SU-DHL-6 (cell line): ENCODE measurements at regions not wholly inside any gene's neighbourhood (a gene's known extent, or its start where the extent isn't known, plus 50 kb on each side); places are given as distances from the start of the nearest gene placed in this dataset.

ENCODE experiments used
- H2AFZ ChIP-seq: fragments of 200-600 bp; sonication (generic); 2 replicates; pipeline ENCODE4 v1.6.1; 2014; ENCODE audit warnings: low read depth, mild to moderate bottlenecking, moderate library complexity, mixed read lengths, antibody characterized with exemption, low read length; ENCODE audit not compliant: severe bottlenecking
- H3F3A ChIP-seq: fragments of 200-600 bp; shearing (Covaris generic); 2 replicates; pipeline ENCODE4 v1.6.0; 2016; ENCODE audit warnings: antibody characterized with exemption, mild to moderate bottlenecking; ENCODE audit not compliant: insufficient read depth
- H3K27ac ChIP-seq: fragments of 200-600 bp; sonication (generic); 2 replicates; pipeline ENCODE4 v1.5.1; 2016; ENCODE audit warnings: low read depth, mild to moderate bottlenecking, low read length, moderate library complexity, mixed read lengths
- H3K27me3 ChIP-seq: fragments of 200-600 bp; sonication (generic), shearing (Covaris generic); 2 replicates; pipeline ENCODE4 v1.6.0; 2014; ENCODE audit warnings: mild to moderate bottlenecking, low read length
- H3K36me3 ChIP-seq: fragments of 200-600 bp; sonication (generic); 2 replicates; pipeline ENCODE4 v1.6.1; 2014; ENCODE audit warnings: mild to moderate bottlenecking, low read length, mixed read lengths
- H3K4me2 ChIP-seq: fragments of 300-600, 200-600 bp; shearing (Covaris generic), sonication (generic); 2 replicates; pipeline ENCODE4 v1.6.0; 2014; ENCODE audit warnings: low read length, low read depth, mild to moderate bottlenecking; ENCODE audit not compliant: poor library complexity, severe bottlenecking
- H3K4me3 ChIP-seq: fragments of 200-600 bp; sonication (generic); 2 replicates; pipeline ENCODE4 v1.5.1; 2014; ENCODE audit warnings: antibody characterized with exemption, low read length, mild to moderate bottlenecking, mixed read lengths; ENCODE audit not compliant: insufficient read depth, poor library complexity, severe bottlenecking
- H3K79me2 ChIP-seq: fragments of 200-600 bp; sonication (generic); 2 replicates; pipeline ENCODE4 v1.6.1; 2014; ENCODE audit warnings: mild to moderate bottlenecking, low read length, moderate library complexity; ENCODE audit not compliant: insufficient read depth
- H3K9ac ChIP-seq: fragments of 200-600 bp; sonication (generic); 2 replicates; pipeline ENCODE4 v1.7.0; 2014; ENCODE audit warnings: mild to moderate bottlenecking, low read length
- H3K9me2 ChIP-seq: fragments of 200-600 bp; sonication (generic); replicated peaks from 2 replicates; pipeline ENCODE4 v1.6.1; 2014; ENCODE audit warnings: low read length; ENCODE audit not compliant: insufficient read depth
- H3K9me3 ChIP-seq: fragments of 200-600 bp; sonication (generic); 2 replicates; pipeline ENCODE4 v1.6.1; 2014; ENCODE audit warnings: low read length, mixed read lengths; ENCODE audit not compliant: insufficient read depth
- H4K20me1 ChIP-seq: fragments of 200-600 bp; sonication (generic); 2 replicates; pipeline ENCODE4 v1.6.1; 2014; ENCODE audit warnings: low read depth, mild to moderate bottlenecking, antibody characterized with exemption, low read length, moderate library complexity, mixed read lengths
- EZH2phosphoT487 ChIP-seq: fragments of 200-600 bp; sonication (generic), shearing (Covaris generic); conservative IDR thresholded peaks from 2 replicates; pipeline ENCODE4 v1.6.1; 2018; ENCODE audit warnings: mild to moderate bottlenecking, antibody characterized with exemption, low read length, moderate library complexity, mixed read lengths
- TF ChIP-seq, protein P1 (sequence below): fragments of 200-600 bp; sonication (generic); IDR thresholded peaks from one replicate; pipeline ENCODE4 v1.5.1; 2017; ENCODE audit warnings: antibody characterized with exemption, mild to moderate bottlenecking, low read length, moderate library complexity; ENCODE audit not compliant: insufficient read depth, poor library complexity, severe bottlenecking

DNA sequence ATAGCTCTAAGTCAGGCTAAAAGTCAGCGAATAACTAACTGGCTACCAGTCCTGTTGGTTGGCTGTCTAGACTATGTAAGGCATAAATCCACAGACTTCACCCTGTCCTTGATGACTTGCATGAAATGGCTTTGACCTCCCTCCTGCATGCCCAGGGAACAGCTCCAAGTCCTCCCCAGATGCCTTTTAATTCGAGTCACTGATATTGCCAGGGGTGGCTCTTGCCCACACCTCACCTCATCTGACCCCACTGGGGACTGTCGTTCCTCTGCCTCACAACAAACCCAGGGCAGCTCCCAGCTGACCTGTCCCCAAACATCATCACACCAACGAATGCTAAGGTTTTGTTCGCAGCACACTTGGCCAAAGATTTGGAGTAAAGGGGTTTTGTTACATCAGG, 396.0 kb upstream of the ID2 start:
- no peak for TF ChIP-seq EZH2phosphoT487
- TF ChIP-seq, protein P1, sequence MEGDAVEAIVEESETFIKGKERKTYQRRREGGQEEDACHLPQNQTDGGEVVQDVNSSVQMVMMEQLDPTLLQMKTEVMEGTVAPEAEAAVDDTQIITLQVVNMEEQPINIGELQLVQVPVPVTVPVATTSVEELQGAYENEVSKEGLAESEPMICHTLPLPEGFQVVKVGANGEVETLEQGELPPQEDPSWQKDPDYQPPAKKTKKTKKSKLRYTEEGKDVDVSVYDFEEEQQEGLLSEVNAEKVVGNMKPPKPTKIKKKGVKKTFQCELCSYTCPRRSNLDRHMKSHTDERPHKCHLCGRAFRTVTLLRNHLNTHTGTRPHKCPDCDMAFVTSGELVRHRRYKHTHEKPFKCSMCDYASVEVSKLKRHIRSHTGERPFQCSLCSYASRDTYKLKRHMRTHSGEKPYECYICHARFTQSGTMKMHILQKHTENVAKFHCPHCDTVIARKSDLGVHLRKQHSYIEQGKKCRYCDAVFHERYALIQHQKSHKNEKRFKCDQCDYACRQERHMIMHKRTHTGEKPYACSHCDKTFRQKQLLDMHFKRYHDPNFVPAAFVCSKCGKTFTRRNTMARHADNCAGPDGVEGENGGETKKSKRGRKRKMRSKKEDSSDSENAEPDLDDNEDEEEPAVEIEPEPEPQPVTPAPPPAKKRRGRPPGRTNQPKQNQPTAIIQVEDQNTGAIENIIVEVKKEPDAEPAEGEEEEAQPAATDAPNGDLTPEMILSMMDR, result no peak
- Histone ChIP-seq H3K36me3 (no peaks in the 10 kb centered on the region), H3K9ac (no peak overlapping the region), H3K27ac (no peak overlapping the region), H3F3A (no peaks in the 10 kb centered on the region), H2AFZ (no peak overlapping the region), H4K20me1 (no peaks in the 10 kb centered on the region), H3K79me2 (no peaks in the 10 kb centered on the region), H3K9me3 (no peaks in the 10 kb centered on the region), H3K4me2 (no peak overlapping the region), H3K4me3 (no peak overlapping the region), H3K9me2 (no peaks in the 10 kb centered on the region), H3K27me3 (no peaks in the 10 kb centered on the region)

DNA sequence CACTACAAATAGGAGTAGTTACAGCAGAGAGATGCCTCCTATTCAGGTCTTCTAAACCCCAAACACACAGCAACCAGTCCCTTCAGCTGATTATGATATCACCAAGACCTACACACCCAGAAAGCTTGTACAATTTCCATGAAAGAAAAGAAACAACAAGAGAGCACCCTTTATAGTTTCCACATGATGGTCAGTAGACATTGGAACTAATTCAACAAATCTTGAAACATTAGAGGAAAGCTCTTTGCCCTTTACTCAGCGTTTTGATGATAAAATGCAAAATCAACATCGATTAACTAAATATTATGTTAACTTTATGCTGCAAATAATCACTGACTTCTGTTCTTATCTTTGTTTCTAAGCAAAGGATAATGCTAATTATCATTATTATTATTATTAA, 393.6 kb upstream of the ID2 start:
- Histone ChIP-seq H3K36me3 (no peaks in the 10 kb centered on the region), H3K27me3 (no peaks in the 10 kb centered on the region), H3K4me2 (no peak overlapping the region), H2AFZ (no peak overlapping the region), H3K9me3 (no peaks in the 10 kb centered on the region), H3K4me3 (no peak overlapping the region), H3K9me2 (no peaks in the 10 kb centered on the region), H3K27ac (no peak overlapping the region), H3F3A (no peaks in the 10 kb centered on the region), H3K9ac (no peak overlapping the region), H4K20me1 (no peaks in the 10 kb centered on the region), H3K79me2 (no peaks in the 10 kb centered on the region)
- TF ChIP-seq EZH2phosphoT487, result no peak
- TF ChIP-seq, protein P1, result no peak

DNA sequence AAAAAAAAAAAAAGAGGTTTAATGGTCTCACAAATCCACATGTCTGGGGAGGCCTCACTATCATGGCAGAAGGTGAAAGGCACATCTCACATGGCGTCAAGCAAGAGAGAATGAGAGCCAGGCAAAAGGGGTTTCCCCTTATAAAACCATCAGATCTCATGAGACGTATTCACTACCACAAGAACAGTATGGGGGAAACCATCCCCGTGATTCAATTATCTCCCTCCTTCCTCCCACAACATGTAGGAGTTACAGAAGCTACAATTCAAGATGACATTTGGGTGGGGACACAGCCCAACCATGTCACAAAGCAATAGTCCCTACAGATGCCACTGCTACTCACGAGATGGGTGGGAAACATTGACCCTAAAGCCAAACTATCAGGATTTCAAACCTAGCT, 392.7 kb upstream of the ID2 start:
- H3K4me2 ChIP-seq, result no peak overlapping the region
- H2AFZ ChIP-seq, result no peak overlapping the region
- no peaks in the 10 kb centered on the region for H3K9me2 ChIP-seq
- H3K27ac ChIP-seq, result no peak overlapping the region
- no peaks in the 10 kb centered on the region for H3K9me3 ChIP-seq
- no peaks in the 10 kb centered on the region for H3K27me3 ChIP-seq
- H3K79me2 ChIP-seq, result no peaks in the 10 kb centered on the region
- no peaks in the 10 kb centered on the region for H3F3A ChIP-seq
- H3K4me3 ChIP-seq, result no peak overlapping the region
- TF ChIP-seq, protein P1, result no peak
- TF ChIP-seq EZH2phosphoT487, result no peak
- H3K36me3 ChIP-seq, result no peaks in the 10 kb centered on the region
- H4K20me1 ChIP-seq, result no peaks in the 10 kb centered on the region
- no peak overlapping the region for H3K9ac ChIP-seq
